ENCODE measurements at regions not wholly inside any gene's neighbourhood (a gene's known extent, or its start where the extent isn't known, plus 50 kb on each side); places are given as distances from the start of the nearest gene placed in this dataset.

GRCh38 chr6:9564021-9564420 lies 850.9 kb downstream of the TFAP2A start:
- TF ChIP-seq GATA2 (IDR thresholded peaks at IDR 0.05; ENCODE audit: low read depth, low read length) = no peak
- no peak for TF ChIP-seq GATA3 (IDR thresholded peaks at IDR 0.05; ENCODE audit: low read depth, low read length)

All from SH-SY5Y (cell line).